Upper lobe of right lung (tissue), 1 donor: ENCODE measurements at regions not wholly inside any gene's neighbourhood (a gene's known extent, or its start where the extent isn't known, plus 50 kb on each side); places are given as distances from the start of the nearest gene placed in this dataset.

ENCODE experiments used
- ATAC-seq: fragments of 200-7000 bp; cut with Tn5 transposase; one replicate; pipeline ENCODE4 v1.9.1; 2020; ENCODE audit warnings: mild to moderate bottlenecking, moderate library complexity
- DNase-seq: peaks from one replicate; pipeline ENCODE4 v3.0.0-alpha.2; 2020
- H3K27ac ChIP-seq: fragments of 200-600 bp; one replicate; pipeline ENCODE4 v1.8.0; 2022
- H3K27me3 ChIP-seq: fragments of 200-600 bp; one replicate; pipeline ENCODE4 v1.8.0; 2022; ENCODE audit warnings: mild to moderate bottlenecking
- H3K36me3 ChIP-seq: fragments of 200-600 bp; one replicate; pipeline ENCODE4 v1.8.0; 2022
- H3K4me1 ChIP-seq: fragments of 200-600 bp; one replicate; pipeline ENCODE4 v1.8.0; 2022
- H3K4me3 ChIP-seq: fragments of 200-600 bp; one replicate; pipeline ENCODE4 v1.8.0; 2022; ENCODE audit warnings: mild to moderate bottlenecking
- H3K9me3 ChIP-seq: fragments of 200-600 bp; one replicate; pipeline ENCODE4 v1.8.0; 2022
- CTCF ChIP-seq: fragments of 200-600 bp; IDR thresholded peaks from one replicate; pipeline ENCODE4 v1.8.0; 2022; ENCODE audit warnings: antibody characterized with exemption
- intact Hi-C: fragments of 100-400 bp; cut with DNase I; formaldehyde crosslinking; loops from one replicate; pipeline ENCODE4 v1.11.0; 2022
- donor health status: DM: no; HTN: yes; CAD: no; lungs with severe emphysema.

- Histone ChIP-seq H3K36me3 (no peaks in the 10 kb centered on the region), H3K9me3 (no peaks in the 10 kb centered on the region), H3K4me1 (no peaks in the 10 kb centered on the region), H3K4me3 (no peak overlapping the region), H3K27ac (no peak overlapping the region), H3K27me3 (no peaks in the 10 kb centered on the region)
- DNase-seq = no peak
- TF ChIP-seq CTCF = no peak
- intact Hi-C loops = no loop called here
- no peak for ATAC-seq
These were observed 498.6 kb upstream of the SLITRK1 start for GRCh38 chr13:84380866-84381265.

GRCh38 chr13:84377106-84377505, 494.8 kb upstream of the SLITRK1 start:
- no peak for DNase-seq
- no peak overlapping the region for H3K27ac ChIP-seq
- no peak overlapping the region for H3K4me3 ChIP-seq
- H3K9me3 ChIP-seq = no peaks in the 10 kb centered on the region
- TF ChIP-seq CTCF = no peak
- H3K27me3 ChIP-seq = no peaks in the 10 kb centered on the region
- no peaks in the 10 kb centered on the region for H3K36me3 ChIP-seq
- H3K4me1 ChIP-seq = no peaks in the 10 kb centered on the region
- intact Hi-C loops = no loop called here
- ATAC-seq = no peak

- ATAC-seq (no peak), DNase-seq (no peak)
- Histone ChIP-seq H3K27me3 (no peaks in the 10 kb centered on the region), H3K27ac (no peak overlapping the region), H3K36me3 (no peaks in the 10 kb centered on the region), H3K4me1 (no peaks in the 10 kb centered on the region), H3K9me3 (no peaks in the 10 kb centered on the region), H3K4me3 (no peak overlapping the region)
- intact Hi-C loops = no loop called here
- TF ChIP-seq CTCF = no peak
These were observed 484.2 kb upstream of the SLITRK1 start for GRCh38 chr13:84366506-84366905.

- no peak for TF ChIP-seq CTCF
- no peaks in the 10 kb centered on the region for H3K9me3 ChIP-seq
- ATAC-seq = no peak
- H3K27ac ChIP-seq = no peak overlapping the region
- DNase-seq = no peak
- H3K36me3 ChIP-seq = no peaks in the 10 kb centered on the region
- H3K4me3 ChIP-seq = no peak overlapping the region
- no peaks in the 10 kb centered on the region for H3K4me1 ChIP-seq
- intact Hi-C loops = no loop called here
- H3K27me3 ChIP-seq = no peaks in the 10 kb centered on the region
These were observed 480.5 kb upstream of the SLITRK1 start for GRCh38 chr13:84362777-84363176.

- ATAC-seq = no peak
- Histone ChIP-seq H3K4me3 (no peak overlapping the region), H3K36me3 (no peaks in the 10 kb centered on the region), H3K27ac (no peak overlapping the region), H3K4me1 (no peaks in the 10 kb centered on the region), H3K27me3 (no peaks in the 10 kb centered on the region), H3K9me3 (no peaks in the 10 kb centered on the region)
- TF ChIP-seq CTCF = no peak
- DNase-seq = no peak
- intact Hi-C loops = no loop called here
These were observed 478.5 kb upstream of the SLITRK1 start for GRCh38 chr13:84360822-84361221.

GRCh38 chr13:84358601-84359000, 476.3 kb upstream of the SLITRK1 start:
- ATAC-seq (no peak), DNase-seq (no peak)
- Histone ChIP-seq H3K36me3 (no peaks in the 10 kb centered on the region), H3K4me3 (no peak overlapping the region), H3K4me1 (no peaks in the 10 kb centered on the region), H3K9me3 (no peaks in the 10 kb centered on the region), H3K27ac (no peak overlapping the region), H3K27me3 (no peaks in the 10 kb centered on the region)
- intact Hi-C loops = no loop called here
- no peak for TF ChIP-seq CTCF
